Endodermal cell (in vitro differentiated cells): ENCODE measurements at regions not wholly inside any gene's neighbourhood (a gene's known extent, or its start where the extent isn't known, plus 50 kb on each side); places are given as distances from the start of the nearest gene placed in this dataset.

Experiments used
- DNase-seq: peaks from one replicate; pipeline ENCODE4 v3.0.0-alpha.2; 2017
- H3K27ac ChIP-seq: 2 replicates; pipeline ENCODE4 v1.5.1; 2013; ENCODE audit warnings: mild to moderate bottlenecking, low read depth, low read length, moderate library complexity
- H3K27me3 ChIP-seq: 2 replicates; pipeline ENCODE4 v1.6.1; 2013; ENCODE audit warnings: mild to moderate bottlenecking, low read length, moderate library complexity; ENCODE audit not compliant: insufficient read depth, control insufficient read depth, poor library complexity, severe bottlenecking
- H3K36me3 ChIP-seq: 2 replicates; pipeline ENCODE4 v1.7.0; 2013; ENCODE audit warnings: mild to moderate bottlenecking, low read length, moderate library complexity; ENCODE audit not compliant: control insufficient read depth, insufficient read depth
- H3K4me1 ChIP-seq: one replicate; pipeline ENCODE4 v1.7.0; 2013; ENCODE audit warnings: low read length; ENCODE audit not compliant: control insufficient read depth, insufficient read depth
- H3K4me3 ChIP-seq: 2 replicates; pipeline ENCODE4 v1.5.1; 2013; ENCODE audit warnings: mild to moderate bottlenecking, low read length, moderate library complexity
- H3K9ac ChIP-seq: 2 replicates; pipeline ENCODE4 v1.6.1; 2013; ENCODE audit warnings: mild to moderate bottlenecking, low read length, moderate library complexity; ENCODE audit not compliant: poor library complexity, severe bottlenecking; ENCODE audit errors: extremely low read depth
- H3K9me3 ChIP-seq: 2 replicates; pipeline ENCODE4 v1.6.1; 2013; ENCODE audit warnings: mild to moderate bottlenecking, low read length, moderate library complexity; ENCODE audit not compliant: control insufficient read depth
- H3K27ac Mint-ChIP-seq: 2 replicates; pipeline ENCODE4 v1.8.0; 2020; ENCODE audit warnings: mixed read lengths
- H3K27me3 Mint-ChIP-seq: 2 replicates; pipeline ENCODE4 v1.8.0; 2021; ENCODE audit warnings: mild to moderate bottlenecking, mixed read lengths; ENCODE audit not compliant: insufficient read depth
- H3K36me3 Mint-ChIP-seq: 2 replicates; pipeline ENCODE4 v1.8.0; 2020; ENCODE audit warnings: low read depth, mixed read lengths
- H3K4me1 Mint-ChIP-seq: 2 replicates; pipeline ENCODE4 v1.8.0; 2020; ENCODE audit warnings: mixed read lengths
- H3K4me3 Mint-ChIP-seq: 2 replicates; pipeline ENCODE4 v1.8.0; 2020; ENCODE audit warnings: mild to moderate bottlenecking, moderate library complexity, mixed read lengths
- H3K9me3 Mint-ChIP-seq: 2 replicates; pipeline ENCODE4 v1.8.0; 2020; ENCODE audit warnings: mild to moderate bottlenecking, mixed read lengths
- CTCF ChIP-seq: fragments of 200-600 bp; sonication (generic); conservative IDR thresholded peaks from 2 replicates; pipeline ENCODE4 v1.5.0; 2021; ENCODE audit warnings: antibody characterized with exemption, mild to moderate bottlenecking
- WGBS, 2 experiments: methylation state at CpG; one replicate each; pipeline versions ENCODE4 v1.1.5 to v1.1.7; 2013; ENCODE audit warnings: missing lambda C conversion rate in 2 of 2, mixed read lengths in 1 of 2; ENCODE audit not compliant: insufficient coverage in 1 of 2, insufficient read length in 1 of 2; 5-methylcytosine and 5-hydroxymethylcytosine counted together

- no peak overlapping the region for H3K27ac Mint-ChIP-seq
- Histone ChIP-seq H3K9ac (no peak overlapping the region), H3K4me3 (no peak overlapping the region), H3K27ac (no peak overlapping the region), H3K4me1 (no peaks in the 10 kb centered on the region), H3K9me3 (peaks cover 6% of the 10 kb centered on the region), H3K36me3 (no peaks in the 10 kb centered on the region), H3K27me3 (no peaks in the 10 kb centered on the region)
- 88 to 96% methylated on average over 3 of the region's 3 CpGs for WGBS, 2 experiments
- no peaks in the 10 kb centered on the region for H3K36me3 Mint-ChIP-seq
- H3K9me3 Mint-ChIP-seq: peaks cover 8% of the 10 kb centered on the region
- no peak for TF ChIP-seq CTCF
- no peak overlapping the region for H3K4me3 Mint-ChIP-seq
- H3K27me3 Mint-ChIP-seq: no peaks in the 10 kb centered on the region
- H3K4me1 Mint-ChIP-seq: no peaks in the 10 kb centered on the region
- no peak for DNase-seq
Measured at GRCh38 chr13:90553159-90553558, 794.3 kb upstream of the MIR17HG start.

- H3K36me3 ChIP-seq: no peaks in the 10 kb centered on the region
- 83% methylated on average over 2 of the region's 2 CpGs; no CpG with 5 or more reads in 1 of the 2 experiments for WGBS, 2 experiments
- no peaks in the 10 kb centered on the region for H3K27me3 Mint-ChIP-seq
- H3K4me3 Mint-ChIP-seq: no peak overlapping the region
- H3K27me3 ChIP-seq: no peaks in the 10 kb centered on the region
- H3K9me3 ChIP-seq: no peaks in the 10 kb centered on the region
- no peak for DNase-seq
- no peak overlapping the region for H3K27ac ChIP-seq
- no peak for TF ChIP-seq CTCF
- H3K9ac ChIP-seq: no peak overlapping the region
- no peaks in the 10 kb centered on the region for H3K4me1 ChIP-seq
- H3K36me3 Mint-ChIP-seq: no peaks in the 10 kb centered on the region
- H3K4me1 Mint-ChIP-seq: no peaks in the 10 kb centered on the region
- H3K9me3 Mint-ChIP-seq: no peaks in the 10 kb centered on the region
- no peak overlapping the region for H3K4me3 ChIP-seq
- H3K27ac Mint-ChIP-seq: no peak overlapping the region
Measured at GRCh38 chr13:90557626-90558025, 789.9 kb upstream of the MIR17HG start.

- Histone ChIP-seq H3K27ac (no peak overlapping the region), H3K9ac (no peak overlapping the region), H3K4me1 (no peaks in the 10 kb centered on the region), H3K27me3 (no peaks in the 10 kb centered on the region), H3K4me3 (no peak overlapping the region), H3K9me3 (no peaks in the 10 kb centered on the region), H3K36me3 (no peaks in the 10 kb centered on the region)
- H3K4me1 Mint-ChIP-seq: no peaks in the 10 kb centered on the region
- no peak for TF ChIP-seq CTCF
- no peak overlapping the region for H3K27ac Mint-ChIP-seq
- no peaks in the 10 kb centered on the region for H3K27me3 Mint-ChIP-seq
- 97 to 100% methylated on average over 1 of the region's 1 CpG for WGBS, 2 experiments
- no peaks in the 10 kb centered on the region for H3K36me3 Mint-ChIP-seq
- no peaks in the 10 kb centered on the region for H3K9me3 Mint-ChIP-seq
- no peak for DNase-seq
- H3K4me3 Mint-ChIP-seq: no peak overlapping the region
Measured at GRCh38 chr13:90562443-90562842, 785.0 kb upstream of the MIR17HG start.
